ENCODE measurements at regions not wholly inside any gene's neighbourhood (a gene's known extent, or its start where the extent isn't known, plus 50 kb on each side); places are given as distances from the start of the nearest gene placed in this dataset.

DNA sequence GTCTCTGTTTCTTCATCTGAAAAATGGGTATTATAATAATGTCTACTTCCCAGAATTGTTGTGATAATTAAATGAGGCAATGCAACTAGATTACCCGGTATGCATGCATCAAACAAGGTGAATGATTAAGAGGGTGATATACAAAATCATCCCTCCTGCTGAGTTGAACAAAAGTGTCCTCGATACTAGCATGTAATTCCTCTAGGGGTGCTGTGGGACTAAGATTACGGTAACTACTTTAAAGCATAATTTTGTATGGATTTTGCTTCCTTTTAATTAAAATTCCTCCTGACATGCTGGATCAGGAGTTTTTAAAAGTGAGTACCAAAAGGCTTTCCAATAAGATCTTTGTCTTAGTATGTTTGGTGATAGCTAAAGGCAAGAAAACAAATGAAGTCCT lies 98.7 kb upstream of the PRMT6 start:
- H2AFZ ChIP-seq (ENCODE audit: low read depth, low read length), result no peak overlapping the region
- DNase-seq (ENCODE audit: low read depth, low spot score) (no peak), FAIRE-seq (no peak)
- dilution Hi-C loops (cut with MboI; ENCODE audit: extremely low pct_ligation_motif_present, low sequenced_read_pairs), result no loop called here
- no TSS peak for BruUV-seq (replicated peaks)
- TF ChIP-seq JUN (IDR thresholded peaks at IDR 0.05; ENCODE audit: borderline replicate concordance, insufficient read depth, insufficient read length, low read depth) (no peak), GATA2 (IDR thresholded peaks at IDR 0.05; ENCODE audit: insufficient read depth, insufficient read length, low read depth, low read length) (no peak), POLR2AphosphoS5 (IDR thresholded peaks at IDR 0.05; ENCODE audit: insufficient read depth, low read depth, low read length) (no peak), POLR2A (IDR thresholded peaks at IDR 0.05; ENCODE audit: low read depth, low read length) (no peak), MYC (IDR thresholded peaks at IDR 0.05; ENCODE audit: low read depth, low read length) (no peak), FOS (IDR thresholded peaks at IDR 0.05; ENCODE audit: borderline replicate concordance, insufficient read depth, low read length) (no peak), EZH2 (IDR thresholded peaks at IDR 0.05; ENCODE audit: borderline replicate concordance, low read depth, low read length, severe bottlenecking) (no peak)
- TF ChIP-seq, protein P1, sequence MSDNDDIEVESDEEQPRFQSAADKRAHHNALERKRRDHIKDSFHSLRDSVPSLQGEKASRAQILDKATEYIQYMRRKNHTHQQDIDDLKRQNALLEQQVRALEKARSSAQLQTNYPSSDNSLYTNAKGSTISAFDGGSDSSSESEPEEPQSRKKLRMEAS (IDR thresholded peaks at IDR 0.05; ENCODE audit: insufficient read depth, insufficient read length), result no peak
- TF ChIP-seq, protein P2, sequence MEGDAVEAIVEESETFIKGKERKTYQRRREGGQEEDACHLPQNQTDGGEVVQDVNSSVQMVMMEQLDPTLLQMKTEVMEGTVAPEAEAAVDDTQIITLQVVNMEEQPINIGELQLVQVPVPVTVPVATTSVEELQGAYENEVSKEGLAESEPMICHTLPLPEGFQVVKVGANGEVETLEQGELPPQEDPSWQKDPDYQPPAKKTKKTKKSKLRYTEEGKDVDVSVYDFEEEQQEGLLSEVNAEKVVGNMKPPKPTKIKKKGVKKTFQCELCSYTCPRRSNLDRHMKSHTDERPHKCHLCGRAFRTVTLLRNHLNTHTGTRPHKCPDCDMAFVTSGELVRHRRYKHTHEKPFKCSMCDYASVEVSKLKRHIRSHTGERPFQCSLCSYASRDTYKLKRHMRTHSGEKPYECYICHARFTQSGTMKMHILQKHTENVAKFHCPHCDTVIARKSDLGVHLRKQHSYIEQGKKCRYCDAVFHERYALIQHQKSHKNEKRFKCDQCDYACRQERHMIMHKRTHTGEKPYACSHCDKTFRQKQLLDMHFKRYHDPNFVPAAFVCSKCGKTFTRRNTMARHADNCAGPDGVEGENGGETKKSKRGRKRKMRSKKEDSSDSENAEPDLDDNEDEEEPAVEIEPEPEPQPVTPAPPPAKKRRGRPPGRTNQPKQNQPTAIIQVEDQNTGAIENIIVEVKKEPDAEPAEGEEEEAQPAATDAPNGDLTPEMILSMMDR (IDR thresholded peaks at IDR 0.05; ENCODE audit: extremely low read depth in 1 of 2, insufficient read depth in 1 of 2, low read depth in 1 of 2, low read length in 2 of 2), result no peak
- no peaks in the 10 kb centered on the region for H3K9me3 ChIP-seq (replicated peaks; ENCODE audit: control insufficient read depth, insufficient read depth, low read length)
- H3K4me1 ChIP-seq (ENCODE audit: control insufficient read depth, extremely low read depth, insufficient read depth, low read length), result no peaks in the 10 kb centered on the region
- H4K20me1 ChIP-seq (replicated peaks; ENCODE audit: control insufficient read depth, extremely low read depth, insufficient read depth, low read length), result no peaks in the 10 kb centered on the region
- H3K9ac ChIP-seq (replicated peaks; ENCODE audit: extremely low read depth, insufficient read depth, low read length), result no peak overlapping the region
- no peaks in the 10 kb centered on the region for H3K36me3 ChIP-seq (ENCODE audit: control insufficient read depth in 2 of 2, extremely low read depth in 1 of 2, insufficient read depth in 2 of 2, low read length in 2 of 2)
- ChIA-PET CTCF (no interaction called here), POLR2A (no interaction called here)
- no peak overlapping the region for H3K27ac ChIP-seq (ENCODE audit: insufficient read depth, low read depth, low read length)
- H3K79me2 ChIP-seq (ENCODE audit: control insufficient read depth, insufficient read depth, low read length), result no peaks in the 10 kb centered on the region
- no peaks in the 10 kb centered on the region for H3K9me1 ChIP-seq (replicated peaks; ENCODE audit: control insufficient read depth, extremely low read depth, insufficient read depth, low read length)
- no peaks in the 10 kb centered on the region for H3K27me3 ChIP-seq (ENCODE audit: control insufficient read depth in 2 of 2, insufficient read depth in 2 of 2, low read length in 2 of 2)
- H3K4me3 ChIP-seq (replicated peaks in 1 of 3; ENCODE audit: insufficient read depth in 1 of 3, low read depth in 1 of 3, low read length in 3 of 3), result no peak overlapping the region
- H3K4me2 ChIP-seq (ENCODE audit: insufficient read depth, low read length), result no peak overlapping the region
- intact Hi-C loops (cut with micrococcal nuclease), result no loop called here

Measured in endothelial cell of umbilical vein (primary cell).